Neural crest cell (in vitro differentiated cells): ENCODE measurements at regions not wholly inside any gene's neighbourhood (a gene's known extent, or its start where the extent isn't known, plus 50 kb on each side); places are given as distances from the start of the nearest gene placed in this dataset.

ENCODE experiments used
- DNase-seq: peaks from one replicate; pipeline ENCODE4 v3.0.0; 2021; ENCODE audit warnings: low read depth, mixed read lengths, low spot score
- H3K27ac Mint-ChIP-seq: one replicate; pipeline ENCODE4 v1.8.0; 2021; ENCODE audit warnings: mild to moderate bottlenecking, mixed read lengths; ENCODE audit not compliant: unreplicated experiment
- H3K27me3 Mint-ChIP-seq: 2 replicates; pipeline ENCODE4 v1.8.0; 2021; ENCODE audit warnings: low read depth, mild to moderate bottlenecking, mixed read lengths
- H3K36me3 Mint-ChIP-seq: 2 replicates; pipeline ENCODE4 v1.8.0; 2021; ENCODE audit warnings: low read depth, mild to moderate bottlenecking, mixed read lengths
- H3K4me1 Mint-ChIP-seq: 2 replicates; pipeline ENCODE4 v1.8.0; 2021; ENCODE audit warnings: mixed read lengths
- H3K4me3 Mint-ChIP-seq: one replicate; pipeline ENCODE4 v1.8.0; 2021; ENCODE audit warnings: mild to moderate bottlenecking, mixed read lengths
- H3K9me3 Mint-ChIP-seq: 2 replicates; pipeline ENCODE4 v1.8.0; 2021; ENCODE audit warnings: mixed read lengths
- CTCF ChIP-seq: fragments of 200-600 bp; sonication (generic); conservative IDR thresholded peaks from 2 replicates; pipeline ENCODE4 v1.5.0; 2021; ENCODE audit warnings: antibody characterized with exemption, mild to moderate bottlenecking

DNA sequence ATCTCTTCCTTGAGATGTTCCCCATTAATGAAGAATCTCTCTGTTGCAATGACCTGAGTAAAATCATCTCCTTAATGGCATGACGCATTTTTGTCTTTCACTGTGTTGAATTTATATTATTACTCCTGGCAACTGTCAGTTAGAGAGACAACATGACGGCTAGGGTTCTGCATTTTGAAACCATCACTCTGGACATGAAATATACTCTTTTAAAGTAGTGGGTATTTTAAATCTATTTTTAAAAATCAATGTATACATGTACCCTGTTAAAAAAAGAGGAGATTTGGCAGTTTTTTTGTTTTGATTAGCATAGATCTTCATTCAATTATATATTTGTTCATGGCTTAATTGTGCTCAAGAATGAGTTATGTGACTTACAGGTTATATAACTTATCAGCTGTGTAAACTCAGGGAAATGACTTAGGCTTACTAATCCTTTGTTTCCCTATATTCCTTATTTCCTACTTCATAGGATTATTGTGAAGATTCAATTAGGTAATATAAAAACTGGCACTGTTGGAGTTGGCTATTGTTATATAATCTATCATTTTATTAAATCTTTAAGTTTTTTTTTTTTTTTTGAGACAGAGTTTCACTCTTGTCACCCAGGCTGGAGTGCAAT lies 632.0 kb upstream of the SPRY2 start:
- peaks cover 8% of the 10 kb centered on the region for H3K36me3 Mint-ChIP-seq
- H3K27ac Mint-ChIP-seq: no peak overlapping the region
- H3K27me3 Mint-ChIP-seq: no peaks in the 10 kb centered on the region
- H3K9me3 Mint-ChIP-seq: peaks cover 4% of the 10 kb centered on the region
- no peak overlapping the region for H3K4me3 Mint-ChIP-seq
- DNase-seq: no peak
- H3K4me1 Mint-ChIP-seq: no peaks in the 10 kb centered on the region
- TF ChIP-seq CTCF: no peak

GRCh38 chr13:80965097-80965496 lies 624.2 kb upstream of the SPRY2 start:
- H3K36me3 Mint-ChIP-seq: peaks cover 6% of the 10 kb centered on the region
- no peak for TF ChIP-seq CTCF
- H3K27me3 Mint-ChIP-seq: no peaks in the 10 kb centered on the region
- DNase-seq: no peak
- no peak overlapping the region for H3K27ac Mint-ChIP-seq
- H3K4me3 Mint-ChIP-seq: no peak overlapping the region
- peaks cover 19% of the 10 kb centered on the region for H3K4me1 Mint-ChIP-seq
- H3K9me3 Mint-ChIP-seq: peaks cover 3% of the 10 kb centered on the region

DNA sequence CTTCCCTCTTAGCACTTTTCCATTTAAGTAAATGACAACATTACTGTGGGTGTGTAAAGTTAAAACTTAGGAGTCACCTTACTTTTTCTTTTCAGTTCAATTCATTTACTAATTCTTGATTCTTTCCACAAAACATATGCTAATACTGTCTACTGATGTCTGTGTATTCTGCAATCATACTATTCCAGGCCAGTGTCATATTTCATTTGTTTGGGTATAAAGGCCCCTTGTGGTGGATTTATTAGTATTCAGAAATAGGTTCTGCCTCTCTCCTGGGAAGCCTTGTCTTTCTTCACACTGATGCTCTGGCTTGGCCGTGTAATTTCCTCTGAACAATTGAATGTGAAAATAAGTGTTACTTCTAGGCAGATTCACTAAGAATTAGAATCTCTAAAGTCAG lies 621.9 kb upstream of the SPRY2 start:
- peak; percentile 18 for TF ChIP-seq CTCF
- Mint-ChIP-seq H3K27me3 (no peaks in the 10 kb centered on the region), H3K27ac (peak overlapping the region; percentile 38), H3K4me1 (peaks cover 19% of the 10 kb centered on the region), H3K36me3 (peaks cover 6% of the 10 kb centered on the region), H3K4me3 (no peak overlapping the region), H3K9me3 (peaks cover 5% of the 10 kb centered on the region)
- no peak for DNase-seq

DNA sequence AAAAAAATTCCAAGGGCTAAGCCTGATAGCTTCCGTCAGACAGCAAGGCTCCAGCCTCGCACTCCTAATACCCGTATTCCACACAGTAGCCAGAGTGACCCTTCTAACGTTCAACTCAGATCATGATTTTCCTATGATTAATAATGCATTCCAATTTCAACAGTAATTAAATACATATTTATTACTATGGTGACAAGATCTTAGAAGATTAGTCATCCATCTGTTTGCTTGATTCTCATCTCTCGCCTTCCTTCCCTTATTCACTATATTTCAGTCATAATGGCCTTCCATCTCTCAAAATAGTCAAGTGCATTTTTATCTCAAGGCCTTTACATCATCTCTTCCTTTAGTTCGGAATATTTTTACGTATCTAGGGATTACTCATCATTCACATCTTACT lies 621.2 kb upstream of the SPRY2 start:
- Mint-ChIP-seq H3K4me1 (peaks cover 19% of the 10 kb centered on the region), H3K27ac (no peak overlapping the region), H3K9me3 (peaks cover 5% of the 10 kb centered on the region), H3K36me3 (peaks cover 6% of the 10 kb centered on the region), H3K4me3 (no peak overlapping the region), H3K27me3 (no peaks in the 10 kb centered on the region)
- DNase-seq: no peak
- no peak for TF ChIP-seq CTCF

DNA sequence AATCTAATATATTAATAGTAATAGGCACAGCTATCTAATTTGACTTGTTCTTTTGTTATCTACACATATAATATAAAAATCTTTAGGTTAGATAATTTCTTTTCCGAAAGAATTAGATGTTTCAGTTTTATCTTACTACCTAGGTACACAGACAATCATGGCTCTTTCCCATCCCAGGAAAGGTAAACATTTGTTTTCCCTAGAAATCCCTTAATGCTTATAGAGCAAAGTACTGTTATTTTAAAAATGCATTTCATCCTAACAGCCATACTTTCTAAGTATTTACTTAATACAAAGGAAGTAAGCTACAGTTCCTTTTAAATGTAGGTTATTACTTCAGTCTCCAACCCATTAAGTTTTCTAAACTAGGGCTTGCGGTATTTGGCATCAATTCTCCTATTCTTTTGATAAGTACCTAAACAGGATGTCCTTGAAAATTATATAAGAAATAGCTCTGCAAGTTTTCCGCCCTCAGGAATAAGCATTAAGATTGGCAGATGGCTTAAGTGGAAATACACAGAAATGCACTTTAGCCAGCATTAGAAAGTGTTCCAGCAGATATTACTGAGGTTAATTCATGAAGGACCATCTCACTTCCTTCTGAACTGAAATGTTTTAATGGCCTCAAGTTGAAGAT lies 616.2 kb upstream of the SPRY2 start:
- Mint-ChIP-seq H3K36me3 (peaks cover 8% of the 10 kb centered on the region), H3K4me1 (peaks cover 6% of the 10 kb centered on the region), H3K27ac (no peak overlapping the region), H3K4me3 (no peak overlapping the region), H3K9me3 (peaks cover 10% of the 10 kb centered on the region), H3K27me3 (no peaks in the 10 kb centered on the region)
- TF ChIP-seq CTCF: no peak
- DNase-seq: no peak
